AG09309 (cell line): ENCODE measurements at regions not wholly inside any gene's neighbourhood (a gene's known extent, or its start where the extent isn't known, plus 50 kb on each side); places are given as distances from the start of the nearest gene placed in this dataset.

Source experiments
- DNase-seq: peaks from one replicate; pipeline ENCODE4 v3.0.0-alpha.2; 2010; ENCODE audit warnings: low read depth
- H3K4me3 ChIP-seq: 2 replicates; pipeline ENCODE4 v1.5.1; 2011; ENCODE audit warnings: mild to moderate bottlenecking, low read depth, low read length, moderate library complexity; ENCODE audit not compliant: control insufficient read depth
- CTCF ChIP-seq: IDR thresholded peaks from 2 replicates; pipeline ENCODE4 v1.5.1; 2011; ENCODE audit warnings: mild to moderate bottlenecking, low read depth, low read length, inconsistent platforms; ENCODE audit not compliant: insufficient read depth, control insufficient read depth; ENCODE audit errors: missing control alignments

GRCh38 chr4:14681330-14681729, 321.0 kb upstream of the CPEB2 start:
- no peak for TF ChIP-seq CTCF
- no peak for DNase-seq

GRCh38 chr4:14693728-14694127, 308.6 kb upstream of the CPEB2 start:
- no peak for DNase-seq
- no peak overlapping the region for H3K4me3 ChIP-seq
- TF ChIP-seq CTCF = no peak

More at GRCh38 chr4:14681330-14681729, 321.0 kb upstream of the CPEB2 start:
- no peak overlapping the region for H3K4me3 ChIP-seq

GRCh38 chr4:14695095-14695845, 307.0 kb upstream of the CPEB2 start:
- no peak overlapping the region for H3K4me3 ChIP-seq
- no peak for DNase-seq
- no peak for TF ChIP-seq CTCF

GRCh38 chr4:14700083-14700482, 302.2 kb upstream of the CPEB2 start:
- DNase-seq = no peak
- TF ChIP-seq CTCF = no peak
- no peak overlapping the region for H3K4me3 ChIP-seq

- no peak overlapping the region for H3K4me3 ChIP-seq
- no peak for DNase-seq
- TF ChIP-seq CTCF = no peak
These were observed 301.7 kb upstream of the CPEB2 start for GRCh38 chr4:14700544-14700943.

GRCh38 chr4:14701389-14701788, 300.9 kb upstream of the CPEB2 start:
- no peak for DNase-seq
- H3K4me3 ChIP-seq = no peak overlapping the region
- no peak for TF ChIP-seq CTCF
